NCI-H446 treated with DMSO at 0.1 percent for 48 hours (cell line): ENCODE measurements at regions not wholly inside any gene's neighbourhood (a gene's known extent, or its start where the extent isn't known, plus 50 kb on each side); places are given as distances from the start of the nearest gene placed in this dataset.

Source experiments
- DNase-seq: peaks from one replicate; lab custom pipeline; 2025; lab: John Stamatoyannopoulos, UW

- DNase-seq, result no peak
These were observed 1357.0 kb upstream of the AGA start for GRCh38 chr4:178799204-178799603.

GRCh38 chr4:178808106-178808505 is 1365.9 kb upstream of the AGA start:
- DNase-seq, result no peak

GRCh38 chr4:178809921-178810320 is 1367.7 kb upstream of the AGA start:
- DNase-seq, result no peak

DNA sequence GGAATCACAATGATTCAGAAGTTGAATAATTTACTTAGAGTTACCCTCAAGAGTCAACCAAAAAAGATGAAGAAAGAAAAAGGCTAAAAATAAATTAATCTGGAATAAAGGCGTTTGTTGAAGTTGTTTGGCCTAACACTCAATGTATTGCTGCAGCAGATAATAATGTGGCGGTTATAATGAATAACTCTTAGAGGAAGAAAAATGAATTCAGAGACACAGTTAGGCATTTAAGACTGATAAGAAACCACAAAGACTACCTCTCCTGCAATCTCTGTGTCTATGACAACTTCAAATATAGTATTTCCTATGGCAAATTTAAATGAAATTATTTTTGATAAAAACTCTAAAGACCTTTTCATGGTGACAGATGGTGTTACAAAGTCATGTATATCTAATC is 1369.1 kb upstream of the AGA start:
- DNase-seq, result no peak

DNA sequence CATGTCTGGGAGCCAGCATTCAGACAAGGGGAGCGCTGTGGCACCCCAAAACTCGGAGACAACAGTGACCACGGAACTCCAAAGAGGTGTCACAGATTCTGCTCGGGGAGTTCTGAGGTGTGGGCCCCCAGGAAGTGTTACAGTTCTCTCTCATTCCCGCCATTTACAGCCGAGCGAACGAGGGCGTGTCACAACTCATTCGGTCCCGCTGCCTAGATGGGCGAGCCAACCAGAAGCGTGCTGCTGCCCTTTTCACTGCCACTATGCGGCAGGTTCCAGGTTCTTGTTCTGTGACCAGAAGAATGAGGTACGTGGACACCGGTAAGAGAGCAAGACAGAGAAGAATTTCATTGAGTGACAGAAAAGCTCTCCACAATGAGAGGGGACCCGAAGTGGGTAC is 1370.6 kb upstream of the AGA start:
- no peak for DNase-seq

- DNase-seq, result no peak
These were observed 1372.7 kb upstream of the AGA start for GRCh38 chr4:178814908-178815307.

DNA sequence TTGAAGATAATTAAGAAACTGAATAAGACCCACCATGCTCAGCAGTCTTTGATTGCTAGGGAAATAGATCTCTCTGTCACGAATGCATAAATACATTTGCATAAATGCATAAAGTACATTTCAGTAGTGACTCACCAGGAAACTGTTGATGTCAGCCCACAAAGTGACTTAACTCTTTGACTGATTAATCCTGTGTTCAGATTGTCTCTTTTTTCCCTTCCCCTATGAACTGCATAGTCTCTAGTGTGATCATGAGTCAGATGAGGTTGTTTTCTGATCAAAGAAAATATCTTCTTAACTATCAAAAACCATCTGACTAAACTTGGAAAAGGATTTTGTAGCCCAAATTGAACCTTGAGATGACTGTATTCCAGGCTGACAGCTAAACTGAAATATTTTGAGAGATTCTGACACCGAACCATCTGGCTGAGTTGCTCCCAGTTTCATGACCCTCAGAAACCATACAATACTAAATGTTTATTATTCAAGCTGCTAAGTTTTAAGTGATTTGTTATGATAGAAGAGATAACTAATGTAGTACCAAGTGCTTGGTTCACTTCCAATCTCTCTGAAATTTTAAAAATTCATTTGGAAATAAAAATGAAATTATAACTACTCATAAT is 1381.5 kb upstream of the AGA start:
- no peak for DNase-seq

DNA sequence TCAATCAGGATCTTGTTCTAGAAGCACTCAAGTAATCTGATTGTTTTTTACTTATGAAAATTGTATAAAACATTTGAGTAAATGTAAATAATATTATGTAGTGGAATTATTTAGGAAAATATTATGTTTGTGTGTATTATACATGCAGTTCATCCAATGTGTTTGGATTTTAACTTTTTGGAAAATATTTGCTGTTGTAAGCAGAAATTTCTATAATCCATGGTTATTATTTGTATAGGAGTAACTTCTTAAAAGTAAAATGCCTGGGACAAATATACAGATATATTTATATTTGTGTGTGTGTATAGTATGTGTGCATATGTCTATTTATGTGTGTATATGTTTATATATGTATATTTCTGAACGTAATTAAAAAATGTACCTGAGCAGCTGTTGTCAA is 1394.6 kb upstream of the AGA start:
- DNase-seq, result no peak

GRCh38 chr4:178838776-178839175 is 1396.5 kb upstream of the AGA start:
- no peak for DNase-seq

- no peak for DNase-seq
These were observed 1414.0 kb upstream of the AGA start for GRCh38 chr4:178856139-178856800.

DNA sequence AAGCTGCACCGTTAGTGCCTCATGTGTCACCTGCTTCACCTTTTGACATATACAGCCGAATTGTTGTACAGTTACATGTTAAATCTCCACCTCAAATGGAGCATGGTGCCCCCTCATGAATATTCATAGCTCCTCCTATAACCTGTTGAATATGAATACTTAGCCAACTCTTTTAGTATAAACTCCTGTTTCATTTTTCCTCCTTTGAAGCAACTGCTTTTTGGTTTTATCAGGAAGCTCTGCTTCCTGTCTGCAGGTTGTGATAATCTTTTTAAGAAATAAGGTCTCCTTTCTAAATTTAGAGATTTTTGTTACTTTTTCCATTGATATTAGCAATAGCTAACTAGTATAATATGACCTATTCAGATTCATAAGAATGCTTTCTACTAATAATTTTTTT is 1429.2 kb upstream of the AGA start:
- DNase-seq, result no peak

DNA sequence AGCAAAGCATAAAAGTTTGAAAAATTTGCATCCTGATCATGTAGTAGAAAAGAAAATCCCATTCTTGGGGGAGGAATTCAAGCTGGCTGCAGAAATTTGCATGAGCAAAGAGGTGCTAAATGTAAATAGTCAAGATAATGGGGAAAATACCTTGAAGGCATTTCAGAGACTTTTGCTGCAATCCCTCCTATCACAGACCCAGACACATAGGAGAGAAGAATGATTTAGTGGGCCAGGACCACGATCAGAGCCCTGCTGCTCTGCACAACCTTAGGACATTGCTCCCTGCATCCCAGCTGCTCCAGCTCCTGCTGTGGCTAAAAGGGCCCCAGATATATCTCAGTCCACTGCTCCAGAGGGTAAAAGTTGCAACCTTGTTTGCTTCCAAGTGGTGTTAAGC is 1439.7 kb upstream of the AGA start:
- no peak for DNase-seq

DNA sequence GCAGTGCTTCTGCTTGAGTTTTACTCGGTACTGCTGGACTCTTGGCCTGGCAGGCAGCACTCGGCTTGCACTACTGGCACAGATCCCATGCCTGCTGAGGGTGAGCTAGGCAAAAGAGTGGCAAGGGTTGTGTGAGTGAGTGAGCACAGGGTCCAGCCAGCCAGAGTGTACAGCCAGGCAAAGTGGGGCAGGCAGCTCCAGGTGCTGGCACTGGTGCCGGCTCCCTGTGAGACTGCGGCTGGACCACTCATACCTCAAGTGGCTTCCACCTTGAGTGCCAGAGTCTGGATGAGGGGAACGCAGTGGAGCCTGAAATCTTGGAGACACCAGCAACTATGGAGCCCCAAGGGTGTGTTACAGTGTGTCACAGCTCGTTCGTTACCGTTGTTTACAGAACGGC is 1451.9 kb upstream of the AGA start:
- DNase-seq, result no peak

- DNase-seq, result no peak
These were observed 1456.8 kb upstream of the AGA start for GRCh38 chr4:178899084-178899483.

DNA sequence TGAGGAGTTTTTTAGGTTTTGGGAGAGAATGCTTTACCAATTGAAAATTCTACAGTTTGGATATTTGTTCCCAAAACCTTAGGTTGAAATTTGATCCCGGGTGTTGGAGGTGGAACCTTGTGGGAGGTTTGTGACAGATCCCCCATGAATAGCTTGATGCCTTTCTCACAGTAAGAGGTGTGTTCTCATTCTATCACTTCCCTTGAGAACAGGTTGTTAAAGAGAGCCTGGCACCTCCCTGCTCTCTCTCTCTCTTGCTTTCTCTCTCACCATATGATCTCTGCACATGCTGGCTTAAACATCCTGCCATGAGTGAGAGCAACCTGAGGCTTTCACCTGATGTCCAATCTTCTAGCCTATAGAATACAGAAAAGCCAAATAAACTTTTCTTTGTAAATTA is 1475.5 kb upstream of the AGA start:
- no peak for DNase-seq

DNA sequence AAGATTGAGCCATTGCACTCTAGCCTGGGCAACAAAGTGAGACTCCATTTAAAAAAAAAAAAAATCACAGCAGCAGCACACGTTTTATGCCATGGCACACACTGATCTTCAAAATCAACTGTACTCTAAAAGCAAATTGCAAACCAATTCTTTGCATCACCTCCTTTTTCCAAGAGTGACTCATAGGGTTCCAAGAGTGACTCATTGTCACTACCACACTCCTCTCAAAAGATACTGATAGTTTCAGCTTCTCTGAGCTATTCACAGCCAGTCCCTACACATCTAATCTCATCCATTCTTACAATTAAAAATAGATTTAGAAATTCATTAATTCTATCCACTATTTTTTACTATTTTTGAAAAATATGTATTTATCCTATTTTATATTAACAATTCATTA is 1494.9 kb upstream of the AGA start:
- no peak for DNase-seq

GRCh38 chr4:178941975-178942374 is 1499.7 kb upstream of the AGA start:
- no peak for DNase-seq

DNA sequence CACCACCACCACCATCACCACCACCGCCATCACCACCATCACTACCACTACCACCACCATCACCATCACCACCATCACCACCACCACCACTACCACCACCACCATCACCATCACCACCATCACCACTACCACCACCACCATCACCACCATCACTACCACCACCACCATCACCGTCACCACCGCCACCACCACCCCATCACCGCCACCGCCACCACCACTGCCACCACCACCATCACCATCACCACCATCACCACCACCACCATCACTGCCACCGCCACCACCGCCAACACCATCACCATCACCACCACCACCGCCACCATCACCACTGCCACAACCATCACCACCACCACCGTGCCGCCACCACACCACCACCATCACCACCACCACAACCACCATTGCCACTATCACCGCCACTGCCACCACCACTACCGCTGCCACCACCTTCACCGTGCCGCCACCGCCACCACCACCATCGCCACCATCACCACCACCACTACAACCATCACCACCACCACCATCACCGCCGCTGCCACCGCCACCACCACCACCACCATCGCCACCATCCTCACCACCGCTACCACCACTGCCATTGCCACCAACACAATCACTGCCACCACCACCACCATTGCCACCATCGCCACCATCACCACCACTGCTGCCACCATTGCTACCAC is 1511.3 kb upstream of the AGA start:
- DNase-seq, result no peak

DNA sequence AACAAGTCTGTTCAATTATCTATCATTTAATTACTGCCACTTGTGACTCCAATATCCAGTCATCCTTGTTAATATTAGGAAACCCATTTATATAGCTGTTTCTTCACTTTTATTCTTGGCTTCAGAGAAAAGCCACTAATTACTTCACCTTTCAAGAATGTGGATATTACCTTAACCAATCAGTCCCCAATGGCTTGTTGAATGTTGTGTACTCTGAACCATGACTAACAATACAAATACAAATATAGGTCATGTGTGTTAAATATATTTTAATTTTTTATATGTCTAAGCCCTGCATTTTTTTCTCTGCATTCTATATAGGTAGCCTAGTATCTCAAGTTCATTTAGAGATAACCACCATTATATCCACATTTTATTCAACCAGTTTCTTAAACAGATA is 1513.4 kb upstream of the AGA start:
- DNase-seq, result no peak

DNA sequence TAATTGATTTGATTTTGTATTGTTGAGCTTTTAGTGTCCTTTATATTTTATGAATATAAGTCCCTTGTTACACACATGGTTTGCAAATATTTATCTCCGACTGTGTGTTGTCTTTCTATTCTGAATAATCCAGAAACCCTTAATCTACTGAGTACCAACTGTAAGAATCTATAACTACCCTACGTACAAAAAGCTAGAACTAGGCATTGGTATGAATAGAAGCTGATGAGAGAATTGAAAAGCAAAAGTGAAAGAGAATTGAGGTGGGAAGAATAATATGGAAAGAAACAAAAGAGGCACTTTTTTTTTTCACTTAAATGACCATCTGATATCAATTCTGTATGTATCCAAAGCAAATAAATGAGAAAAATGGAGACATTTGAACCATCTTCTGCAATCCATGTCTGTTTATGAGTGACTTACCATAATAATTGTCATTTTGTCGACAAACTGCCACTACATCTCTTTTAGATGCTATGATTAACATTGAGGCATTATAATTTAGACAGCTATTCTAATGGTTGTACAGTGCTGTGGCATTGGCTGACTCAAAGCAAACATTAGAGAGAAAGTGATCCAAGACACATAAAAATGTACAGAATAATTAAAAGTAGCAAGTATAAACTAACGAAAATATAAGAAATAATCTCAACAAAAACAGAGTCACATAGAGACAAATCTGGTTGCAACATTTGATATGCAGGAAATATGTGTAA is 1516.6 kb upstream of the AGA start:
- DNase-seq, result no peak

DNA sequence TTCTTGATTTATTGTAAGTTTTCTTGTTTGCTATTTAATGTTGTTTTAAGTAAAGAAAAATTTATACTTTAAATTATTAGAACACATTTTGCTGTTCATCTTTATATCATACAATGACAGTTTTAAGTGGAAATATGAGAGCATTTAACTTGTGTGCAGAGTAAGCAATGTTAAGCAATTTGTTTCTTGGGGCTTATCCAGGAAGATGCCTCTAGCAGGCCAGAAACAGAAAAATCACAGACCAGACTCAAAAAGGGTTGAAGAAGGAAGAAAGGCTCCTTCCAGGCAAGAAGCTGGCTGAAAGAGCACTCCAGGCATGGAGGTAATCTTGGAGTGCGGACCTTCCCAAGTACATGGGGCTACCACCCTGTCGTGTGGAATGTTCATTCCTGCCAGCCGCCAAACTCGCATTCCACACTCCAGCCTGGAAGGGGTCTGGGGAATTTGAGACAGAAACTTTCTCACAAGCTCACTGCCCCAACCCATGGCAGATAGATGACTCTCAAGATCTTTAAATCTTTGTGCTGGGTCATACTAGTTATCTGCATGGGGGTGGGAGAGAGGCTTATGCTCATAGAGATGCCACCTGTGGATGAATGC is 1521.3 kb upstream of the AGA start:
- no peak for DNase-seq

DNA sequence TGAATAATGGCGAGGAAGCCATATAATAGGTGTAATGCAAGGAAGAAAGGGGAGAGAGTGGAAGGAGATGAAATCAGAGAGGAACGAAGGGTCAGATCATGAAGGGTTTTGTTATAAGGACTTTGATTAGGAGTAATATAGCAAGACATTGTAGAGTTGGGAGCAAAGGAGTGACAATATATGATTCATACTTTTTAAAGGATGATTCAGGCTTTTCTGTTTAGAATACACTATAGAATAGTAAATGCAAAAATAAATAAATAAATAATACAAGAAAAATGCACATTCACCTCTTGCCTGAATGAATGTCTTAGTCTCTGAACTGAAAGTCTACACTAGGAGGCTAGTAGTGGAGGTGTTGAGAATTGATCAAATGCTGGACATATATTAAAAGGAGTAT is 1524.4 kb upstream of the AGA start:
- DNase-seq, result no peak
